ENCODE measurements at regions not wholly inside any gene's neighbourhood (a gene's known extent, or its start where the extent isn't known, plus 50 kb on each side); places are given as distances from the start of the nearest gene placed in this dataset.
A peak's percentile ranks its signal among the peaks of the same experiment; 100 is the strongest.

DNA sequence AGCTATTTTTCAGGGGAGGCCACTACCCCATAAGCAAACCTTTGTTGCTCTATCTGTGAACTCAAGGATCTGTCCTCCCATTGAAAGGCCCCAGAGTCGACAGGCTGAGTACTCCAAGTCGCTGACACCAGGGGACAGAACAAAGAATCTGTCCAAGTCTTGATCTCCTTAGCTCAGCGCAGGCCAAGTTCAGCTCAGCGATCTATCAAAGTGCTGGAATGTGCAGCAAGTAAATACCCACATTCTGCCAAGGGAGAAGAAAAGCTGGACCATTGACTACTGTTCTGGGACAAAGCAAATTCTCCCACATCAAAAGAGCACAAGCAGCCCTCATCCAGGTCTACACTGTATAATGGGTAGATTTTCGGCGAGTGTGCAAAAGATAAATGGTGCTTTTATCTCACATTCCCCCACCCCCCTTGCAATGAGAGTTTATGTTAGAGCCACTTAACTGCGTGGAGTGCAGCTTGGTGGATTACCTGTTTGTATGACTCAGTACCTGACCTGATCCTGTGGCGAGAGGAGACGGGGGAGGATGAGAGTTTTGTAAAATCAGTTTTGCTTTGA is 391.7 kb upstream of the SGCG start:
- intact Hi-C loops (cut with DNase I) = no loop called here
- Histone ChIP-seq H3K4me1 (no peaks in the 10 kb centered on the region), H3K4me3 (no peak overlapping the region), H3K27ac (no peak overlapping the region), H3K36me3 (no peaks in the 10 kb centered on the region), H3K27me3 (no peaks in the 10 kb centered on the region), H3K9me3 (no peaks in the 10 kb centered on the region)
- no peak for DNase-seq
- no peak for TF ChIP-seq POLR2AphosphoS5 (IDR thresholded peaks at IDR 0.05)
- no peak for TF ChIP-seq EP300 (IDR thresholded peaks at IDR 0.05)
- no peak for TF ChIP-seq POLR2A (IDR thresholded peaks at IDR 0.05)
- TF ChIP-seq, protein P1, sequence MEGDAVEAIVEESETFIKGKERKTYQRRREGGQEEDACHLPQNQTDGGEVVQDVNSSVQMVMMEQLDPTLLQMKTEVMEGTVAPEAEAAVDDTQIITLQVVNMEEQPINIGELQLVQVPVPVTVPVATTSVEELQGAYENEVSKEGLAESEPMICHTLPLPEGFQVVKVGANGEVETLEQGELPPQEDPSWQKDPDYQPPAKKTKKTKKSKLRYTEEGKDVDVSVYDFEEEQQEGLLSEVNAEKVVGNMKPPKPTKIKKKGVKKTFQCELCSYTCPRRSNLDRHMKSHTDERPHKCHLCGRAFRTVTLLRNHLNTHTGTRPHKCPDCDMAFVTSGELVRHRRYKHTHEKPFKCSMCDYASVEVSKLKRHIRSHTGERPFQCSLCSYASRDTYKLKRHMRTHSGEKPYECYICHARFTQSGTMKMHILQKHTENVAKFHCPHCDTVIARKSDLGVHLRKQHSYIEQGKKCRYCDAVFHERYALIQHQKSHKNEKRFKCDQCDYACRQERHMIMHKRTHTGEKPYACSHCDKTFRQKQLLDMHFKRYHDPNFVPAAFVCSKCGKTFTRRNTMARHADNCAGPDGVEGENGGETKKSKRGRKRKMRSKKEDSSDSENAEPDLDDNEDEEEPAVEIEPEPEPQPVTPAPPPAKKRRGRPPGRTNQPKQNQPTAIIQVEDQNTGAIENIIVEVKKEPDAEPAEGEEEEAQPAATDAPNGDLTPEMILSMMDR (IDR thresholded peaks at IDR 0.05) = no peak
- 72 to 76% methylated on average over 9 of the region's 9 CpGs for WGBS, 2 donors

DNA sequence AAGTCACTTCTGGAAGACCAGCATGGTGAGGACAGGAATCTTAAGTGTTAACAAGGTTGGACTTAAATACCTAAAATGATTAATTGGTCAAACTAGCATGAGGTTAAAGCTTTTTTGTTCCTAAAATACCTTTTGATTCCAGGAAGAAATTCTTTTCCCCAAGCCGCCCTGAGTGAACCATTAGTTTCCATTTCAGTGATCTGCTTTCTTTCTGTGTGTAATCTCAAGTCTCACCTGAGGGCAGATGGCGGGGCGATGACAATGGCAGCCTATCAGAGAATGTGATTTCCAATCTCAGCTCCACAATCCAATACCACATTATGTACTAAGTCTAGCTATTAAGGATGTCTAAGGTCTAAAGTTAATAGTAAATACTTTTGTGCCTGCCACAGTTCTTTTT is 390.9 kb upstream of the SGCG start:
- no peak overlapping the region for H3K4me3 ChIP-seq
- intact Hi-C loops (cut with DNase I) = no loop called here
- H3K4me1 ChIP-seq = no peaks in the 10 kb centered on the region
- H3K27ac ChIP-seq = no peak overlapping the region
- no peaks in the 10 kb centered on the region for H3K36me3 ChIP-seq
- TF ChIP-seq POLR2A (IDR thresholded peaks at IDR 0.05) = no peak
- no peak for TF ChIP-seq EP300 (IDR thresholded peaks at IDR 0.05)
- no peak for TF ChIP-seq POLR2AphosphoS5 (IDR thresholded peaks at IDR 0.05)
- TF ChIP-seq, protein P1 (IDR thresholded peaks at IDR 0.05) = no peak
- no peaks in the 10 kb centered on the region for H3K9me3 ChIP-seq
- no peaks in the 10 kb centered on the region for H3K27me3 ChIP-seq
- 61 to 92% methylated on average over 3 of the region's 3 CpGs for WGBS, 2 donors
- DNase-seq = no peak

DNA sequence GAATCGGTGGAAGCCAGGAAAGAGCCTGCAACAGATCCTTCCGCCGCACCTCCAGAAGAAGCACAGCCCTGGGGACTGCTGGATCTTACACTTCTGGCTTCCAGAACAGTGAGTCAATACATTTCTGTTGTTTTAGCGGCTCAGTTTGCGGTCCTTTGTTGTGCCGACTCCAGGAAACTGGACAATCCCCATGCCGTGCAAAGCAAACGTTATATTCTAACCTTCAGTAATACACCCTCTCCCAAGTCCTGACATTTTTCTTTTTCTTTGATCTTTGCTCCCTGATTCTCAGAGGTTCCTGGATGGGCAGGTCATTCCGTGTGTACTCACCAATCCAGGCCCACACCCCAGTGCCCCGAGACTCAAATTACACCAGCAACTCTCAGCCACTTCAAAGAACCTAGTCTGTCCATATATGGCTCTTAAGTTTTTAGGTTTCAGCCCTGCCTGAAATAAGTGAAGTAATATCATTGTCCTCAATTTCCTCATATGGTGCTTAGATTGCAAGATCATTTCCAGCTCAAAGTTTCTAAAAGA is 387.1 kb upstream of the SGCG start:
- H3K4me1 ChIP-seq = no peaks in the 10 kb centered on the region
- H3K27ac ChIP-seq = no peak overlapping the region
- H3K9me3 ChIP-seq = no peaks in the 10 kb centered on the region
- intact Hi-C loops (cut with DNase I) = no loop called here
- TF ChIP-seq, protein P1 (IDR thresholded peaks at IDR 0.05) = no peak
- TF ChIP-seq POLR2AphosphoS5 (IDR thresholded peaks at IDR 0.05) (no peak), POLR2A (IDR thresholded peaks at IDR 0.05) (no peak), EP300 (IDR thresholded peaks at IDR 0.05) (no peak)
- WGBS, 2 donors = 14 to 66% methylated on average over 10 of the region's 10 CpGs
- no peak for DNase-seq
- H3K27me3 ChIP-seq = peaks cover 0 to 5% (median 0%) of the 10 kb centered on the region in 3 donors
- no peaks in the 10 kb centered on the region for H3K36me3 ChIP-seq
- H3K4me3 ChIP-seq = no peak overlapping the region

DNA sequence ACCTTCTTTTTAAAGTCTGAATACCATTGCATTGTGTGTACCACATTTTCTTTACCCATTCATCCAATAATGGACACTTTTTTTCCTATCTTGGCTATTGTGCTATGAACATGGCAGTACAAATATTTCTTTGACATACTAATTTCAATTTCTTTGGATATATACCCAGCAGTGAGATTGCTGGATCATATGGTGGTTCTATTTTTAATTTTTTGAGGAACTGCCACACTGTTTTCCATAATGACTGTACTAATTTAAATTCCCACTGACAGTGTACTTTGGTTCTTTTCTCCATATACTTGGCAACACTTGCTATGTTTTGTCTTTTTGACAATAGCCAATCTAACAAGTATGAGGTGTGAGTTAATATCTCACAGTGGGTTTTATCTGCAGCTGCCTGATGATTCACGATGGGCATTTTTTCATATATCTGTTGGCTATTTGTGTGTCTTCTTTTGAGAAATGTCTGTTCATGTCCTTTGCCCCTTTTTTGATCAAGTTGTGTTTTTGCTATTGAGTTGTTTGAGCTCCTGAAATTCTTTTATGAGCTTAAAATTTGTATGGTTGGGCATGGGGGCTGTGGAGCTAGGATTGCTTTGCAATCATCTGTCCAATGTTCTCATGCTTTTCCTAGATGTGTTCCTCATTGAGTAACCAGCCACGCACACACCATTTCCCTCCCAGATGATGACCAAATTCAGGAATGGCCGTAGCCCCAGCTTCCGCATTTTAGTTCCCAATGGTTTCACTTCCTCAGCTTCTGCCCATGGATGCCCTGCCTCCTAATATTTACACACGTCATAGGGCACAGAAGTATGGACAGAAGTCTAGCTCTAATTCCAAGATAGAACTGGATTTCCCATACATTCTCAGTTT is 380.0 kb upstream of the SGCG start:
- H3K4me3 ChIP-seq = no peak overlapping the region
- H3K9me3 ChIP-seq = no peaks in the 10 kb centered on the region
- 54 to 62% methylated on average over 5 of the region's 5 CpGs for WGBS, 2 donors
- intact Hi-C loops (cut with DNase I) = no loop called here
- TF ChIP-seq EP300 (IDR thresholded peaks at IDR 0.05) (no peak), POLR2A (IDR thresholded peaks at IDR 0.05) (no peak), POLR2AphosphoS5 (IDR thresholded peaks at IDR 0.05) (no peak)
- TF ChIP-seq, protein P1 (IDR thresholded peaks at IDR 0.05) = no peak
- no peaks in the 10 kb centered on the region for H3K36me3 ChIP-seq
- peak; percentile 68 for DNase-seq
- H3K4me1 ChIP-seq = no peaks in the 10 kb centered on the region
- H3K27me3 ChIP-seq = peaks cover 0 to 5% (median 0%) of the 10 kb centered on the region in 3 donors
- no peak overlapping the region for H3K27ac ChIP-seq
